ENCODE measurements at regions not wholly inside any gene's neighbourhood (a gene's known extent, or its start where the extent isn't known, plus 50 kb on each side); places are given as distances from the start of the nearest gene placed in this dataset.

- peak; percentile 31 to 56 for ATAC-seq
These were observed 122.8 kb upstream of the GDF10 start for GRCh38 chr10:47176903-47177868.

GRCh38 chr10:47178537-47179290 lies 121.3 kb upstream of the GDF10 start:
- Histone ChIP-seq H3K36me3 (no peaks in the 10 kb centered on the region), H3K9me3 (no peaks in the 10 kb centered on the region), H3K27me3 (ENCODE audit: low read depth) (no peaks in the 10 kb centered on the region), H3K4me3 (no peak overlapping the region), H3K27ac (no peak overlapping the region), H3K4me1 (no peaks in the 10 kb centered on the region)
- ATAC-seq (no peak), DNase-seq (no peak)
- intact Hi-C loops (cut with DNase I) = no loop called here
- no peak for TF ChIP-seq CTCF (IDR thresholded peaks at IDR 0.05)

More at GRCh38 chr10:47176903-47177868, 122.8 kb upstream of the GDF10 start:
- no peak for TF ChIP-seq CTCF (IDR thresholded peaks at IDR 0.05)
- DNase-seq = no peak
- intact Hi-C loops (cut with DNase I) = no loop called here
- no peaks in the 10 kb centered on the region for H3K36me3 ChIP-seq
- H3K4me3 ChIP-seq = no peak overlapping the region
- no peak overlapping the region for H3K27ac ChIP-seq
- H3K4me1 ChIP-seq = no peaks in the 10 kb centered on the region
- H3K27me3 ChIP-seq (ENCODE audit: low read depth) = no peaks in the 10 kb centered on the region
- no peaks in the 10 kb centered on the region for H3K9me3 ChIP-seq

- intact Hi-C loops (cut with DNase I) = no loop called here
- no peak overlapping the region for H3K27ac ChIP-seq
- H3K9me3 ChIP-seq = no peaks in the 10 kb centered on the region
- no peaks in the 10 kb centered on the region for H3K27me3 ChIP-seq (ENCODE audit: low read depth)
- H3K4me3 ChIP-seq = no peak overlapping the region
- no peaks in the 10 kb centered on the region for H3K4me1 ChIP-seq
- H3K36me3 ChIP-seq = no peaks in the 10 kb centered on the region
- ATAC-seq (no peak), DNase-seq (no peak)
- TF ChIP-seq CTCF (IDR thresholded peaks at IDR 0.05) = no peak
These were observed 120.7 kb upstream of the GDF10 start for GRCh38 chr10:47179291-47179647.

GRCh38 chr10:47181052-47181849 lies 118.7 kb upstream of the GDF10 start:
- no peaks in the 10 kb centered on the region for H3K4me1 ChIP-seq
- no peaks in the 10 kb centered on the region for H3K27me3 ChIP-seq (ENCODE audit: low read depth)
- no peaks in the 10 kb centered on the region for H3K36me3 ChIP-seq
- DNase-seq = no peak
- no peak for TF ChIP-seq CTCF (IDR thresholded peaks at IDR 0.05)
- H3K9me3 ChIP-seq = no peaks in the 10 kb centered on the region
- H3K27ac ChIP-seq = no peak overlapping the region
- intact Hi-C loops (cut with DNase I) = no loop called here
- no peak overlapping the region for H3K4me3 ChIP-seq
- peak in 1 of 2 donors; percentile 29 for ATAC-seq
